ENCODE measurements at regions not wholly inside any gene's neighbourhood (a gene's known extent, or its start where the extent isn't known, plus 50 kb on each side); places are given as distances from the start of the nearest gene placed in this dataset.
"Not testable (repeated sequence)": the region's sequence is repeated elsewhere in the genome, so short reads cannot be mapped to it uniquely, and the experiment has no call there.

- H3K4me1 ChIP-seq (ENCODE audit: control insufficient read depth, insufficient read depth, low read length) = no peaks in the 10 kb centered on the region
- no peak overlapping the region for H3K4me3 ChIP-seq (ENCODE audit: low read length)
- no peak overlapping the region for H3K27ac ChIP-seq (ENCODE audit: low read length)
- H3K27me3 ChIP-seq (ENCODE audit: control insufficient read depth, insufficient read depth, low read length) = no peaks in the 10 kb centered on the region
- no peak for DNase-seq
- H3K36me3 ChIP-seq (ENCODE audit: control insufficient read depth, insufficient read depth, low read length) = no peaks in the 10 kb centered on the region
- H3K9me3 ChIP-seq (ENCODE audit: control insufficient read depth, low read depth, low read length) = no peaks in the 10 kb centered on the region
- WGBS (ENCODE audit: insufficient coverage, low lambda C conversion rate) = no CpG with 5 or more reads among the region's 1 CpG
Observed at GRCh38 chr14:86333493-86333892, 803.5 kb downstream of the FLRT2 start.

- Histone ChIP-seq H3K36me3 (ENCODE audit: control insufficient read depth, insufficient read depth, low read length) (no peaks in the 10 kb centered on the region), H3K27me3 (ENCODE audit: control insufficient read depth, insufficient read depth, low read length) (no peaks in the 10 kb centered on the region), H3K4me1 (ENCODE audit: control insufficient read depth, insufficient read depth, low read length) (no peaks in the 10 kb centered on the region), H3K9me3 (ENCODE audit: control insufficient read depth, low read depth, low read length) (no peaks in the 10 kb centered on the region), H3K27ac (ENCODE audit: low read length) (no peak overlapping the region), H3K4me3 (ENCODE audit: low read length) (no peak overlapping the region)
- no peak for DNase-seq
- 94% methylated on average over 2 of the region's 3 CpGs for WGBS (ENCODE audit: insufficient coverage, low lambda C conversion rate)
Observed at GRCh38 chr14:86331341-86331740, 801.4 kb downstream of the FLRT2 start.

GRCh38 chr14:86321151-86321550 is 791.2 kb downstream of the FLRT2 start:
- peaks cover 3% of the 10 kb centered on the region for H3K9me3 ChIP-seq (ENCODE audit: control insufficient read depth, low read depth, low read length)
- WGBS (ENCODE audit: insufficient coverage, low lambda C conversion rate) = 80% methylated on average over 3 of the region's 3 CpGs
- H3K36me3 ChIP-seq (ENCODE audit: control insufficient read depth, insufficient read depth, low read length) = no peaks in the 10 kb centered on the region
- H3K27me3 ChIP-seq (ENCODE audit: control insufficient read depth, insufficient read depth, low read length) = no peaks in the 10 kb centered on the region
- no peak overlapping the region for H3K4me3 ChIP-seq (ENCODE audit: low read length)
- H3K4me1 ChIP-seq (ENCODE audit: control insufficient read depth, insufficient read depth, low read length) = no peaks in the 10 kb centered on the region
- no peak overlapping the region for H3K27ac ChIP-seq (ENCODE audit: low read length)
- DNase-seq = no peak

- H3K9me3 ChIP-seq (ENCODE audit: control insufficient read depth, low read depth, low read length); H3K36me3 ChIP-seq (ENCODE audit: control insufficient read depth, insufficient read depth, low read length); H3K4me3 ChIP-seq (ENCODE audit: low read length); H3K27ac ChIP-seq (ENCODE audit: low read length); H3K4me1 ChIP-seq (ENCODE audit: control insufficient read depth, insufficient read depth, low read length); DNase-seq; H3K27me3 ChIP-seq (ENCODE audit: control insufficient read depth, insufficient read depth, low read length): not testable (repeated sequence)
- WGBS (ENCODE audit: insufficient coverage, low lambda C conversion rate) = no CpG with 5 or more reads among the region's 19 CpGs
Observed at GRCh38 chr14:86312154-86312665, 782.3 kb downstream of the FLRT2 start.

- Histone ChIP-seq H3K4me1 (ENCODE audit: control insufficient read depth, insufficient read depth, low read length) (no peaks in the 10 kb centered on the region), H3K4me3 (ENCODE audit: low read length) (no peak overlapping the region), H3K27me3 (ENCODE audit: control insufficient read depth, insufficient read depth, low read length) (no peaks in the 10 kb centered on the region), H3K9me3 (ENCODE audit: control insufficient read depth, low read depth, low read length) (no peaks in the 10 kb centered on the region), H3K36me3 (ENCODE audit: control insufficient read depth, insufficient read depth, low read length) (no peaks in the 10 kb centered on the region), H3K27ac (ENCODE audit: low read length) (no peak overlapping the region)
- 100% methylated on average over 1 of the region's 3 CpGs for WGBS (ENCODE audit: insufficient coverage, low lambda C conversion rate)
- DNase-seq = no peak
Observed at GRCh38 chr14:86311151-86311550, 781.2 kb downstream of the FLRT2 start.

- Histone ChIP-seq H3K9me3 (ENCODE audit: control insufficient read depth, low read depth, low read length) (no peaks in the 10 kb centered on the region), H3K4me3 (ENCODE audit: low read length) (no peak overlapping the region), H3K36me3 (ENCODE audit: control insufficient read depth, insufficient read depth, low read length) (no peaks in the 10 kb centered on the region), H3K27ac (ENCODE audit: low read length) (no peak overlapping the region), H3K27me3 (ENCODE audit: control insufficient read depth, insufficient read depth, low read length) (no peaks in the 10 kb centered on the region), H3K4me1 (ENCODE audit: control insufficient read depth, insufficient read depth, low read length) (no peaks in the 10 kb centered on the region)
- no peak for DNase-seq
Observed at GRCh38 chr14:86310611-86311010, 780.7 kb downstream of the FLRT2 start.

- H3K4me1 ChIP-seq (ENCODE audit: control insufficient read depth, insufficient read depth, low read length) = no peaks in the 10 kb centered on the region
- no CpG with 5 or more reads among the region's 6 CpGs for WGBS (ENCODE audit: insufficient coverage, low lambda C conversion rate)
- H3K27ac ChIP-seq (ENCODE audit: low read length) = no peak overlapping the region
- no peak overlapping the region for H3K4me3 ChIP-seq (ENCODE audit: low read length)
- DNase-seq = no peak
- H3K36me3 ChIP-seq (ENCODE audit: control insufficient read depth, insufficient read depth, low read length) = no peaks in the 10 kb centered on the region
- no peaks in the 10 kb centered on the region for H3K9me3 ChIP-seq (ENCODE audit: control insufficient read depth, low read depth, low read length)
- H3K27me3 ChIP-seq (ENCODE audit: control insufficient read depth, insufficient read depth, low read length) = no peaks in the 10 kb centered on the region
Observed at GRCh38 chr14:86310148-86310547, 780.2 kb downstream of the FLRT2 start.

- Histone ChIP-seq H3K27ac (ENCODE audit: low read length) (no peak overlapping the region), H3K4me3 (ENCODE audit: low read length) (no peak overlapping the region), H3K36me3 (ENCODE audit: control insufficient read depth, insufficient read depth, low read length) (no peaks in the 10 kb centered on the region), H3K27me3 (ENCODE audit: control insufficient read depth, insufficient read depth, low read length) (no peaks in the 10 kb centered on the region), H3K4me1 (ENCODE audit: control insufficient read depth, insufficient read depth, low read length) (no peaks in the 10 kb centered on the region), H3K9me3 (ENCODE audit: control insufficient read depth, low read depth, low read length) (no peaks in the 10 kb centered on the region)
- DNase-seq = no peak
- 83% methylated on average over 1 of the region's 2 CpGs for WGBS (ENCODE audit: insufficient coverage, low lambda C conversion rate)
Observed at GRCh38 chr14:86305058-86305457, 775.1 kb downstream of the FLRT2 start.

- Histone ChIP-seq H3K36me3 (ENCODE audit: control insufficient read depth, insufficient read depth, low read length) (no peaks in the 10 kb centered on the region), H3K4me1 (ENCODE audit: control insufficient read depth, insufficient read depth, low read length) (no peaks in the 10 kb centered on the region), H3K4me3 (ENCODE audit: low read length) (no peak overlapping the region), H3K27ac (ENCODE audit: low read length) (no peak overlapping the region), H3K27me3 (ENCODE audit: control insufficient read depth, insufficient read depth, low read length) (no peaks in the 10 kb centered on the region), H3K9me3 (ENCODE audit: control insufficient read depth, low read depth, low read length) (no peaks in the 10 kb centered on the region)
- DNase-seq = no peak
- WGBS (ENCODE audit: insufficient coverage, low lambda C conversion rate) = no CpG with 5 or more reads among the region's 3 CpGs
Observed at GRCh38 chr14:86299994-86300393, 770.0 kb downstream of the FLRT2 start.

GRCh38 chr14:86296173-86296572 is 766.2 kb downstream of the FLRT2 start:
- Histone ChIP-seq H3K27ac (ENCODE audit: low read length) (no peak overlapping the region), H3K4me3 (ENCODE audit: low read length) (no peak overlapping the region), H3K36me3 (ENCODE audit: control insufficient read depth, insufficient read depth, low read length) (no peaks in the 10 kb centered on the region), H3K9me3 (ENCODE audit: control insufficient read depth, low read depth, low read length) (no peaks in the 10 kb centered on the region), H3K4me1 (ENCODE audit: control insufficient read depth, insufficient read depth, low read length) (no peaks in the 10 kb centered on the region), H3K27me3 (ENCODE audit: control insufficient read depth, insufficient read depth, low read length) (no peaks in the 10 kb centered on the region)
- DNase-seq = no peak
- WGBS (ENCODE audit: insufficient coverage, low lambda C conversion rate) = no CpG with 5 or more reads among the region's 1 CpG

- Histone ChIP-seq H3K4me1 (ENCODE audit: control insufficient read depth, insufficient read depth, low read length) (no peaks in the 10 kb centered on the region), H3K9me3 (ENCODE audit: control insufficient read depth, low read depth, low read length) (no peaks in the 10 kb centered on the region), H3K4me3 (ENCODE audit: low read length) (no peak overlapping the region), H3K27me3 (ENCODE audit: control insufficient read depth, insufficient read depth, low read length) (no peaks in the 10 kb centered on the region), H3K36me3 (ENCODE audit: control insufficient read depth, insufficient read depth, low read length) (no peaks in the 10 kb centered on the region), H3K27ac (ENCODE audit: low read length) (no peak overlapping the region)
- no CpG with 5 or more reads among the region's 2 CpGs for WGBS (ENCODE audit: insufficient coverage, low lambda C conversion rate)
- DNase-seq = no peak
Observed at GRCh38 chr14:86288336-86288735, 758.4 kb downstream of the FLRT2 start.

Measured in large intestine (tissue), 3 donors.